Inferior parietal cortex (tissue), 1 donor: ENCODE measurements at regions not wholly inside any gene's neighbourhood (a gene's known extent, or its start where the extent isn't known, plus 50 kb on each side); places are given as distances from the start of the nearest gene placed in this dataset.
"Not testable (repeated sequence)": the region's sequence is repeated elsewhere in the genome, so short reads cannot be mapped to it uniquely, and the experiment has no call there.

Source experiments
- DNase-seq: peaks from one replicate; pipeline ENCODE4 v3.0.0-alpha.2; 2016; ENCODE audit errors: extremely low spot score

DNA sequence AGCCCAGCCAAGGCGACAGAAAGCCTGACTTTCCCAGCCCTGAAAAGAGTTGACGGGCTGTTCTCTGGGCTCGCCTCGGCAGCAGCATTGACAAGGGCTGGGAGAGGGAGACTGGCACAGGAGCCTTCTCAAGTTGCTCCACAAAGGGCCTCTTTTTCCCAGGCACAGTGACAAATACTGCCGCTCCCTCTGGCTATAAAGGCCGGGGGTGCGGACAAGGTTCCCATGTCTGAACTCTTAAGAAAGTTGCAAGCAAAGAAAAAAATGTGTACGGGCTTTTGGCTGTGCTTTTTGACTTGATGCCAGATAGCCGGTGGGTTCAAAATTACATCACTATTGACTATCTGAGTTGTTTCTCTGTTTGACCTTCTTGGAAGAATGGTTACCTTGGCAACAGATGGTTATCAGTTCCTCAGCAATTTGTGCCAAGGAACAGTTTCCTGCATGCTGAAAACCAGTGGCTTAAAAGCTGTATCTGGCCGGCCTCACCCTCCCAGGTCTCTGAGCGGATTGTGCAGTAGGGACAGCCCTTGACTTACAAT, 115.9 kb upstream of the EEPD1 start:
- DNase-seq, result no peak

DNA sequence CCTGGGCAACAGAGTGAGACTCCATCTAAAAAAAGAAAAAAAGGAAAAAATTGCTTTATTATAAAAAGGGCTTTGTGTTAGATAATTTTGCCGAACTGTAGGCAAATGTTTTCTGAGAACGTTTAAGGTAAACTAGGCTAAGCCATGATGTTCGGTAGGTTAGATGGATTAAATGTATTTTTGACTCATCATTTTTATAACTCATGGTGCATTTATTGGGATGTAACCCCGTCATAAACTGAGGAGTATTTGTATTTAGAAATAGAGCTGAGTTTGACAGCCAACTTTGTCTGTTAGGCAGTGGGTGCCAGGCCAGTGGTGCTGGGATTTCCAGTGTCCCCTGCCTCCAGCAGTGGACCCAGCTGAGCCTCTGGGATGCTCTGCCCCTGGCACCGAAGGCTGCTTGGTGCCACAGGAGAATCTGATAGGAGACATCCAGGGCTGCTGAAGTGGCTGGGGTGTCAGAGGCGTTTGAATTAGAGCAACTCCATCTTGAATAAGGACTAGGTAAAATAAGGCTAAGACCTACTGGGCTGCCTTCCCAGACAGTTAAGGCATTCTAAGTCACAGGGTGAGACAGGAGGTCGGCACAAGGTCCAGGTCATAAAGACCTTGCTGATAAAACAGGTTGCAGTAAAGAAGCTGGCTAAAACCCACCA, 114.9 kb upstream of the EEPD1 start:
- DNase-seq, result no peak

DNA sequence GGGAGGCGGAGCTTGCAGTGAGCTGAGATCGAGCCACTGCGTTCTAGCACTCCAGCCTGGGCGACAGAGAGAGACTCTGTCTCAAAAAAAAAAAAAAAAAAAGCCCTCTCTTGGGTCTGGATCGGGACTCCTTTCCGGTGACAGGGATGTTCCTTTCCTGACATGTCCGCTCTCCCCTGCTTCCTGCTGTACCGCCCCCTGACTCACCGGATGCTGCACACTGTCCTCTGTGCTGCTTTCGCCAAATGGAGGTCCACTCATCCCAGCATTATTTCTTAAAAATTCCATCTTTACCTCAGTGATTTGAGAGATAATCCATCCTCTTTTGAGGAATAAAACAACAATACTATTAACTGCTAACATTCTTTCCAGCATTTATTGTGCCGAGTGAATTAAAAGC, 113.8 kb upstream of the EEPD1 start:
- DNase-seq, result no peak

DNA sequence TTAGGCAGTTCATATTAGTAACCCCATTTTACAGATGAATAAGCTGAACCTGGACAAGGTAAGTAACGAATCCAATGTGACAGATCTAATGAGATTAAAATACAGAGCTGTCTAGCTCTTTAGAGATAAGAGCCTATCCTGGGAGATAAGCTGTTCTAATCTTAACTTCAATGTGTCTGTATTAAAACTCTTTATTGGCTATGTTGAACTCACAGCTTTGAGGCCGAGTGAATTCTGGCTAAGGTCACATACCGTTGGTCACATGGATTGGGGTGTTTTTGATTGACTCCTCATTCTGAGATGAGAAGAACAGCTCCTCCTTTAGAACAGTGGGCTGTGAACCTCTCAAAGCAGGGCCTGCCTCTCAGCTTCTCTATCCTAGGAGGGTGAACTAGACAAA, 113.4 kb upstream of the EEPD1 start:
- DNase-seq, result no peak

DNA sequence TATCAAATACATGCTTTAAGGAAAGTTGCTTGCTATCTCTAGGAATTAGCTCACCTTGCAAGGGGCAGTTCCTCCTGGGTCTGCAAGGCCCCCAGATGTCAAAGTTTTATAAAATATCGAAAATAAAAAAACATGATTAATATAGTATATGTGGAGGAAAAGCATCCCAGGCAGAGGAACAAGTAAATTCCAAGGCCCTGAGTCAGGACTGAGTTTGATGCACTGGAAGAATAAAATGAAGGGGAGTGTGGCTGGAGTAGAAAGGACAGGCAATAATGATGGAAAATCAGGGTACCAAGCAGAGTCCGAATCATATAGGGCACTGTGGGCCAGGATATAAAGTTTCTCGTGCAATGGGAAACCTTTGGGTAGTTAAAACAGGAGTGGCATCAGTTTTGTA, 112.4 kb upstream of the EEPD1 start:
- DNase-seq, result no peak

DNA sequence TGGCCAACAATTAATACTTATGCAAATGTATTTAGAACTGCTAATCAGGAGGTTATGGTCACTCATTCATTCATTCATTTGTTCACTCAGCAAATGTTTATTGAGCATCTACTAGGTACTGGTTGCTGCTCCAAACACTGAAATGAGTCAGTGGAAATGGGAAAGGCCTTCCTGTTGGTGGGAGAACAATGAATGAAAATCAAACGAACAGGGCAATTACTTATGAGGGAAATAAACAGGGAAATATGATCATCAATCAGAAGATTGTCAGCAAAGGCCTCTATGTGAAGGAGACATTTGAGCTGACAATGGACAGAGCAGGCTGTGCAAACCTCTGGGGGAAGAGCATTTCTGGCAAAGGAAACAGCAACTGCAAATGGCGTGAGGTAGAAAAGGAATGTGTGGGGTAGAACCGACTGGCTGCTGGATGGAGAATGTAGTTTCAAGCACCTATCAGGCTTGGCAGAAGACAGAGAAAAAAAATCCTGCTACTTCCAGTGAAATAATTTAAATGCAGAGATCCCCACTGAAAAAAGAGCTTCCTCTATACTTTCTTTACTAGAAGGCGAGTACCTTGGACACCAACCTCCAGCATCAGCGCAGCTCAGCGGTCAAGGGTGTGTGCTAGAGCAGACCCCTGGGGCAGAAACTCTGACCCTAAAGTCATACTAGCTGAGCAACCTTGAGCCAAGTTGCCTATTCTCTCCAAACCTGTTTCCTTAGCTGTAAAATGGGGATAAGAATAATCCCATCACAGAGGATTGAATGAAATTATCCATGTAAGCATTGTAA, 108.8 kb upstream of the EEPD1 start:
- DNase-seq, result no peak

DNA sequence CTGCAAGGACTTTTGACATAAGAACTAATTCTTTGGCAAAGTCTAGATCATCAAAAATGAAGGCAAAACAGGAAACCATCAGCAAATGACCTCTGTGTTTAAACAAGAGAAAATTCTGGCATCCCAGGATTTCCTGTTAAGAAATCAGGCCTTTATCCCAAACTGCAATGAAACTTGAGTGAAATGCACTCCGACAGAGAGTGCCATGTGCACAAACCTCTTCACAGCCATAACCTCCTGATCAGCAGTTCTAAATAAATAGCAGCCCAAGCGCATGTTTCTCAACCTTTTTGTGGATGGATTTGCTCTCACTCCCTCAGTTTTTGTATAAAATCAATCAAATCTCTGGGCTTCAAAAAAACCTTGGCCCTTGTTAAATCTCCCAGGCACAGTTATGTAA, 107.7 kb upstream of the EEPD1 start:
- no peak for DNase-seq

DNA sequence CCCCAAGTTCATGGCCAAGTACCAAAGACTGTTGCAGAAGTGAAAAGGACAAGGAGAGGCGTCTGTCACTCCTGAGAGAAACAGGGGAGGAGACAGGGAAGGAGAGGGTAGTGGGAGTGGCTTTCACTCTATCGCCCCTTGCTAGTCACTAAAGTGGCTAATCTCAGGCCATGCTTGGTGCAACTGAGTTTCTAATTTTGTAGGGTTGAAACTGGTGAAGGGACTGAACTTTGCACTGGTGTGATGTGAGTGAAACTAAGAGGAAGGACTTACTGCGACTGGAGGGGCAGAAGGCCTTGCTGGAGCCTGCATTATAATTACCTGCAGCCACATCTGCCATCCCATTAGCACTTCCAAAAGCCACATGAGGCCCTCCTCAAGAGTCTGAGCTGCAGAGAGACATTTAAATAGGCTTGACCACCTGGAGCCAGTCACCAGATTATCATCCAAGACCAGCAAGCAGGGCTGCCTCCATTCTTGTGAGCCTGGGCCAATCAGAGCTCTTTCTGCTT, 107.2 kb upstream of the EEPD1 start:
- DNase-seq, result no peak

DNA sequence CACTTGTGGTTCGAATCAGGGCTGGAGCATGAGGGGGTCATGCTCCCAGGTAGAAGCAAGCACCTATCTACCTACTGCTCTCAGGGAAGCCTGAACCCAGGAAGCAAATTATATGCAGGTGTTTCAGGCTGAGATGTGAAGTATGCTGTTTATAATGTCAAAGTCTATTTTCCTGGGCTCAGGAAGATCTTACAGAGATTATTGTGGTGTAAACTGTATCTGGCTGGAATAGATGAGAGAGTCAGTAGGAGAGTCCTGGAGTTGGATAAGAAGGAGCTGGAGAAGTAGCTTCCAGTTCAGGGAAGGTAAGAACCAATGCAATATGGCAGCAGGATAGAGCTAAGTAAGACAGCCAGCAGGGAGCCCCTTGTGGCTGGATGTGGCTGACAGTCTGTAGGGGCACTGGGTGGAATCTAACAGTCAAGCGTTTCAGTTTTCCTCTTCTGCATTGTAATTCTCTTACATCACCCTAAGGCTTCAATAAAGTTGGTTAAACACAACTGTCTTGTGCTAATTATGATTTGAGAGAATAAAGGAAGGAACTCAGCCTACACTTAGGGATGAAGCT, 105.9 kb upstream of the EEPD1 start:
- no peak for DNase-seq

DNA sequence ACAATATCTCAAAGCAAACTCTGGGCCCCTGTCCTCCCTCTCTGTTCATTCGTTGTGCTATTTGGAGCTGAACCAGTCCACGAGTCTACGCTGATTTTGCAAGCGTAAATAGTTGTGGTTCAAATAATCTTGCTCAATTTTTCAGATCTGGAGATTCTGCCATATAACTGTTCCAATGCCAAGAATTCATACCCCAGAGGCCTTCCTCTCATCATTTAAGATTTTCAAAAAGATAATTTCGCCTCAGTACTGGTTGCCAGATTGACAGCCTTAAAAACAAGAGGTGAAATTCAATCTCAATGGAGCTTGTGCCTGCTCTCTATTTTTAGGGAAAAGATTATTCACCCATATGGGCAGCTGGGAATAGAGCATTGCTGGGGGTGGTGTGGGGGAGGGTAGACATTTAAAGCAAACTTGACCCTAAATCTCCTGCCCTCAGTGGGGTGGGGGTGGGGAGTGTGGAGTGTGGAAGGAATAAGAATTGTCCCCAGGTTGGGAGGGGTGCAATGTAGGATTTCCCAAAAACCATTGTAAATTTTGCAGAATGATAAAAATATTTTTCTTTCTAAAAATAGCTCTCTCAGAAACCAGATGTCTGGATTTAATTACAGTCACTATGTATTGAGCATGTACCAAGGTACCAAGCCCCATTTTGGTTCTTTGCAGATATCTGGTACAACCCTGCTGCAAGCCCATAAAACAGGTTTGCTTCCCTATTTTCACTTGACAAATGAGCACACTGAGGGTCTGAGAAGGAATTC, 104.7 kb upstream of the EEPD1 start:
- DNase-seq, result no peak

DNA sequence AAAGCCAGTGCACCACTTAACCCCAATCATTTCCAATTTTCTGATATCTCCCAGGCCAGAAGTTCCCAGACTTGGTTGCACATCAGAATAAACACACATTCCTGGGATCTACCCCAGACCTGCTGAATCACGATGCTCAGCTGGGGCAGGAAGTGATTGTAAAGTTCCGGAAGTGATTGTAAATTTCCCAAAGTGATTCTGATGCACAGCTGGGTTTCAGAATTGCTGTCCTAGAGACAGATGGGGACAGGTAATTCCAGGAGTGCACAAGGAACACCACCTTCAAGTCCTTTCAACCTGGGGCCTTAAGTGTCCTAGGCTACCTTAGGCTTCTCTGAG, 104.2 kb upstream of the EEPD1 start:
- no peak for DNase-seq

DNA sequence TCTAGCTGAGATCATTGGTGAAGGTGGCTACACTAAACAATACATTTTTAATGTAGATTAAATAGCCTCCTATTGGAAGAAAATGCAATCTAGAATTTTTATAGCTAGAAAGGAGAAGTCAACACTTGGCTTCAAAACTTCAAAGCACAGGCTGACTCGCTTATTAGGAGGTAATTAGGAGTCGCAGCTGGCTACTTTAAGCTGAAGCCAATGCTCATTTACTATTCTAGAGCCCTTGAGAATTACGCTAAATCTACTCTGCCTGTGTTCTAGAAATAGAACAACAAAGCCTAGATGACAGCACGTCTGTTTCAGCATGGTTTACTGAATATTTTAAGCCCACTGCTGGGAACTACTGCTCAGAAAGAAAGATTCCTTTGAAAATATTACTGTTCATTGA, 101.6 kb upstream of the EEPD1 start:
- DNase-seq, result no peak

DNA sequence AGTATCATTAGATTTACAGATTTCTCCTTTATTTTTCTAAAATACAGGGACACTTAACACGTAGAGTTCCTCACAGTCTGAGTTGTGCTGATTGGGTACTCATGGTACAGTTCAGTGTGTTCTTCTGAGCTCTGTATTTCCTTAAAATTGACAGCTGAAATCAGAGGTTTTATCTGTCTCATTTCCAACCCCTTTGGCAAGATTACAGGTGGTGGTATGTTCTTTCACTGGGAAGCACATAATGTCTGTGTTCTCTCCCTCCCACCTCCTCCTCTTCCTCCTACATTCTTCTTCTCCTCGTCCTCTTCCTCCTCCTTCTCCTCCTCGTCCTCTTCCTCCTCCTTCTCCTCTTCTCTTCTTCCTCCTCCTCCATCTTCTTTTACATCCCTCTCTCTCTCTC, 99.5 kb upstream of the EEPD1 start:
- DNase-seq, result no peak

DNA sequence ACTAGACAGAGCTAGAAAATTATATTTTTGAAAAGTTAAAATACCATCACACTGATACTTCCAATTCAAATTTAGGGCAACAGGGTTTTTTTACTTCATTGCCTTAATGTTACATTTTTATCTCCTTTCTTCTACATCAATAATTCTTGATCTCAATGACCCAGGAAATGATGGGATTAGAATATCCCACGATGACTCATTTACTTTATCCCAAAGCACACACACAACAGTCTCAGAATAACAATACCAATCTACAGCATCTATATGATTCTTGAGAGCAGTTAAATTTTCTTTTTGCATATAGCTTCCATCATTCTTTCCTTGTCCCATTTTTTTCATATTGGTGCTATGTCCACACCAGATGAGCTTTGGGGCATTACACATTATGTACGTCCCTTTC, 98.4 kb upstream of the EEPD1 start:
- no peak for DNase-seq

DNA sequence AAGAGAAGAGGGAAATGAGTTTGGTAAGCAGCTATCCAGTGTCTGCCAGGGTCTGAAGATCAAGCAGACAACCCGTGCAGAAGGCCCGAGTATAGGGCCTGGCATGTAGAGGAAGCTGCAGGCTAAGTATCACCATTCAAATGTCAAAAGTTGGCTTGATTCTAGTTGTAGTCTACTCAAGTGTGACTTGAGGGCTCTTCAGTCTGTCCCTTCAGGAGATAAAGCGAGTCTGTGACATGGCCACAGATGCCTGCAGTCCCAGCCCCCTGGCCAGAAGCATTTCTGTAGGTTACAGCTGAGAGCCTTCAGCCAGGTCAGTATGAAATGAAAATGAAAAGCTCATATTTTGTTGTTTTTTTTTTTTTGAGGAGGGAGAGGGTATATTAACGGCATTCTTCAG, 97.8 kb upstream of the EEPD1 start:
- DNase-seq, result no peak

DNA sequence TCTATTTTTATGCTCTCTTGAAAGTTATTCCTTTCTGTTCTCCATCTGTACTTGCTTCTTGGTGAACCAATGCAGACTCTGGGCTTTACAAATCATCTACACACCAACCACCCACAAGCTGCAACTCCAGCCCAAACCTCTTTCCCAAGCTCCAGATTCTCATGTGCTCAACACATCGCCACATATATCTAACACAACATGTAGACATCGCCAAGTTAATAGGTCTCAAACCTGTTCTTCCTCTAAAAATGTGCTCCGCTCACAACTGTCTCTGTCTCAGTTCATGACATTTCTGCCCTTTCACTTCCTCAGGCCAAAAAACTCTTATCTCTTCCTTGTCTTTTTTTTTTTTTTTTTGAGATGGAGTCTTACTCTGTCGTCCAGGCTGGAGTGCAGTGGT, 95.7 kb upstream of the EEPD1 start:
- no peak for DNase-seq

DNA sequence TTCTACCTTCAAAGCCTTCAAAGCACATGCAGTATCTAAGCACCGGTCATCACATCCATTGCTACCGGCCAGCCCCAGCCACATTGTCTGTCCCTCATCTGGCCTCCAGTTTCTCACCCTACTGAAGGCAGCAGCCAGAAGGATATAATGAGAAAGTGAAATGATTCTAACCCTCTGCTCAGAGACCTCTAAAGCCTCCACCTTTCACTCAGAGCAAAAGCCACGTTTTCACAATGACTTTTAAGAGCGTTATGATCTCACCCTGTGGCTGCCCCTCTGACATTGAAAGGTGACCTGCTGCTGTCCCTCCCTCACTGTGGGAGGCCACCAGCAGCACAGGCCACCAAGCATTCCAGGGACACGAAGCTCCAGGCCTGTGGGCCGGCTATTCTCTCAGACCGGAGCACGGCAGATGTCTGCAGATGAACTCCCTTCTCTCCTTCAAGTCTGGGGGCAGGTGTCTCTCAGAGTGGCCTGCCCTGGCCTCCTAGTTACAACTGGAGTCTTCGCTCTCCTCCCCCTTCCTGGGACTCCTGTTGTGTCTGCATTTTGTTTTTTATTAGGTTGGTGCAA, 94.9 kb upstream of the EEPD1 start:
- DNase-seq, result no peak

DNA sequence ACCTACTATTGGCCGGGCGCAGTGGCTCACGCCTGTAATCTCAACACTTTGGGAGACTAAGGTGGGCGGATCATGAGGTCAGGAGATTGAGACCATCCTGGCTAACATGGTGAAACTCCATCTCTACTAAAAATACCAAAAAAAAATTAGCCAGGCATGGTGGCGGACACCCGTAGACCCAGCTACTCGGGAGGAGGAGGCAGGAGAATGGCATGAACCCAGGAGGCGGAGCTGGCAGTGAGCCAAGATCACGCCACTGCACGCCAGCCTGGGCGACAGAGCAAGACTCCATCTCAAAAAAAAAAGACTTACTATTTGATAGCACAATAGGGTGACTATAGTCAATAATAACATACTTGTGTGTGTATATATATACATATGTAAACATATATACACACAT, 92.7 kb upstream of the EEPD1 start:
- not testable (repeated sequence) for DNase-seq

DNA sequence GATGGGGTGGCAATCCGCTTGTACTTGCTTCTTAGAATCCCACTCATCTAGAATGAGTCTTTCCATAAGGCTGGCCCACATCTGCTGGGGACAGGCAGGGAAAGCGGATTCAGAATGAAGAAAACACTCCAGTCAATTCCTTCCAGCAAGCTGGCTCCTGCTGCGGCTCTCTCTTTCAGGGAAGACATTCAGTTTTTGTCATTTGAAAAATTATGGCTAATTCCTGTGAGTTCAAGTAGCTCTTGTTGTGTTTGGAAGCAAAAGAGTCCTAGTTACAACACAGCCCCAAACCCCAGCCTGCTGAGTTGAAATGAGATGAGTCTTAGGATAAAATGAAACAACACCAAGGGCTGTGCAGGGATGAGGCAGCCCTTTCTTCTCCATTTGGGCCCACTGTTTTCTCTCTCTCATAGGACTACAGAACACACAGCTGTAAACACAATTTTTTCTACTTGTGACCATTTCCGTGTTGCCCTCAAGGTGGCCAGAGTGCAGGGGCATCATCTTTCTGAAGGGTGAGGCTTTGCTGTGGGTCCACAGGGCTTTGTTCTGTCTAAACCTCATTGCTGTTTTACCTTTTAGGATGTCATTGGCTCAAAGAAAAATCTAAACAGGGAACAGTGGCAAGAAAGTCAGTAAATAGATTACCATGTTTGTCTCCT, 90.8 kb upstream of the EEPD1 start:
- DNase-seq, result no peak

DNA sequence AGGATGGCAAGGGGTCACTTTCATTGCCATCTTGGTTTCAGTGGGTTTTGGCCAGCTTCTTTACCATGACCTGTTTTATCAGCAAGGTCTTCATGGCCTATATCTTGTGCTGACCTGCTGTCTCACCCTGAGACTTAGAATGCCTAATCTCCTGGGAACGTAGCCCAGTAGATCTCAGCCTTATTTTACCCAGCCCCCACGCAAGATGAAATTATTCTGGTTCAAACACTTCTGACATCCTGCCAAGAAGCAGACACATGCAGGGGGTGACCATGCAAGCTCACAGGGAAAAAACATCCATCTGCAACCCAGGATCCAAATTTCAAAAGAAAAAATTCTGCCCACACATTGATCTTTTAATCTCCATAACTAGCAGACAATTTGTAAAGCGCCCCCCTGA, 88.4 kb upstream of the EEPD1 start:
- DNase-seq, result no peak
